Sigmoid colon (tissue), 4 donors: ENCODE measurements at regions not wholly inside any gene's neighbourhood (a gene's known extent, or its start where the extent isn't known, plus 50 kb on each side); places are given as distances from the start of the nearest gene placed in this dataset.

Experiments
- CTCF ChIP-seq, 4 experiments: fragments of 450-650 bp in 3 of 4; fragments of 200-600 bp in 1 of 4; IDR thresholded peaks; one replicate each; pipeline ENCODE4 v1.5.1; 2016 to 2019; ENCODE audit warnings: antibody characterized with exemption in 4 of 4, mild to moderate bottlenecking in 3 of 4, moderate library complexity in 2 of 4
- EP300 ChIP-seq, 4 donors: sonication (generic); formaldehyde crosslinking; IDR thresholded peaks; one replicate each; pipeline ENCODE4 v1.6.1; 2017; ENCODE audit warnings: antibody characterized with exemption in 4 of 4
- POLR2A ChIP-seq, 2 donors: fragments of 450-650 bp; IDR thresholded peaks; one replicate each; pipeline ENCODE4 v1.6.1; 2016; ENCODE audit warnings: antibody characterized with exemption in 2 of 2, mild to moderate bottlenecking in 2 of 2, moderate library complexity in 2 of 2
- POLR2AphosphoS5 ChIP-seq, 4 donors: sonication (generic); formaldehyde crosslinking; IDR thresholded peaks; one replicate each; pipeline ENCODE4 v1.6.1; 2017; ENCODE audit warnings: antibody characterized with exemption in 4 of 4

- TF ChIP-seq CTCF (IDR thresholded peaks at IDR 0.05) (no peak), EP300 (IDR thresholded peaks at IDR 0.05) (no peak), POLR2AphosphoS5 (IDR thresholded peaks at IDR 0.05) (no peak), POLR2A (IDR thresholded peaks at IDR 0.05) (no peak)
These were observed 76.5 kb upstream of the SLC35G4 start for GRCh38 chr18:11532758-11533512.
